ENCODE measurements at regions not wholly inside any gene's neighbourhood (a gene's known extent, or its start where the extent isn't known, plus 50 kb on each side); places are given as distances from the start of the nearest gene placed in this dataset.

DNA sequence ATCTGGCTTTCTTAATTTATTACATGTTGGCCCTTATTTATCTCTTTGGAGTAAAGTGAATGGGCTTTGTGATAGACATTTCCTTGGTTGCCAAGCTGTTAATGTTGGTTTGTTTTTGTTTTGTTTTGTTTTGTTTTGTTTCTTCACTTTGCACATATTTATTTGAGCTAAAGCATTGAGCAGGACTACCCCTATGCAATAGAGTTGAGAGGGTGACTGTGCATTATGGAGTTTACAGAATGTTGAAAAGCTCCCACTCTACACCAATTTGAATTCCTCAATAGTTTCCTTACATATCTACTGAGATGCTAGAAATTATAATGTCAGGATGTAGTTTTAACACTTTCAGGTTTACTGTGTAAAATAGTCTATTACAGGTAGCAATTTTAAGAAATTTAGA lies 462.8 kb upstream of the CBLB start:
- H3K27ac ChIP-seq: no peak overlapping the region
- TF ChIP-seq ZFX (IDR thresholded peaks at IDR 0.05): no peak
- TF ChIP-seq CTCF (conservative IDR thresholded peaks at IDR 0.05): no peak

DNA sequence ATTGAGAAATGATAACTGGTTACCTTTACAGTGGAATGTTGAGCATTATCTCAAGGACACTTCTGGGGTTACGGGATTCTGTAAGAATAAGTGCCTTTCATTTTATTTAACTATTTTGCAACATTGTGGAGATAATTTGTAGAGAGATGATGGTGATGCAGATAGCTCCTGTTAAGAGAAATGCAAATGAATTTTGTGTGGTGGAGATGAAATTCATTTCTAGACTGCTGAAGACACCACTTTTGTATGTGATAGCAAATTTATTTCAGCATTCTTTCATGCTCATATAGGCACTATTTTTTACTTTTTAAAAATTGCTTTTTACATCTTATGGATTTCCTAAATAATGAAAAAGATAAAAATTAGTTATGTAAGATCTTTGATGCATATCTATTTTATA lies 463.3 kb upstream of the CBLB start:
- H3K27ac ChIP-seq: no peak overlapping the region
- TF ChIP-seq ZFX (IDR thresholded peaks at IDR 0.05) (no peak), CTCF (conservative IDR thresholded peaks at IDR 0.05) (no peak)

DNA sequence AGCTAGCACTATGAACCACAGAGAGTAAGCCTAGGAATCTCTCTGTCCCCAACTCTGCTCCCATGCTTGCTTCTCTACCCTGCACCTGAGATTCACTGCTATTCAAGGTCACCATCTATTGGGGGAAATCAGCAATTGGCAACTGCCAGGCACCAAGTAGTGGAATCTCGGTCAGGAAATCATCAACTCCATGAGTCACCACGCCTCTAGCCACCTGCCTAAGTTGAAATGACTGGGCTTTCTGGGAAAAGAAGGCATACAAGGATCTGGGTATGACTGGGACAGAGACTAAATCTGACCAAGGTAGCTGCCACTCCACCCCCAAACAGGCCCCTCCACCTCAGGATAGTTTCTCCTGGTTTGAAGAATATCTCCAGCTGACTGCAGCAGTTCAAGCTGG lies 464.1 kb upstream of the CBLB start:
- no peak overlapping the region for H3K27ac ChIP-seq
- TF ChIP-seq ZFX (IDR thresholded peaks at IDR 0.05) (no peak), CTCF (conservative IDR thresholded peaks at IDR 0.05) (no peak)

GRCh38 chr3:106333911-106334618 lies 465.3 kb upstream of the CBLB start:
- TF ChIP-seq CTCF (conservative IDR thresholded peaks at IDR 0.05): no peak
- TF ChIP-seq ZFX (IDR thresholded peaks at IDR 0.05): no peak
- no peak overlapping the region for H3K27ac ChIP-seq

DNA sequence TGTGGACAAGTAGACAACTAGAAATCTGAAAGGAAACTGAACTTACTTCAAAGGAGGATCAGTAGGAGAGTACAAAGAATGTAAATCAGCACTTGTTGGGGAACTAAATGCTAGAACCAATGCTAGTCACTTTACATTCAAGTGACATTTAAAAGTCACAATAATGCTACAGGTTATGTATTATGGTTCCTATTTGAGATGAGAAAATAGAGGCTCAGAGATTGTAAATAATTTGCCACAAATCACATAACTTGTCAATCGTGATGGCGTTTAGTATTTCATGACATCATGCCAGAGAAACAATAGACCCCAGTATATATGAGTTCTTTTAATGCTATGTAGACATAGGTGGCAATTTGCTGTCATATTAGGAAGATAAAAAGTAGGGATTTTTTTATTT lies 467.8 kb upstream of the CBLB start:
- TF ChIP-seq ZFX (IDR thresholded peaks at IDR 0.05): no peak
- TF ChIP-seq CTCF (conservative IDR thresholded peaks at IDR 0.05): no peak
- no peak overlapping the region for H3K27ac ChIP-seq

GRCh38 chr3:106337116-106337515 lies 468.3 kb upstream of the CBLB start:
- no peak overlapping the region for H3K27ac ChIP-seq
- TF ChIP-seq ZFX (IDR thresholded peaks at IDR 0.05) (no peak), CTCF (conservative IDR thresholded peaks at IDR 0.05) (no peak)

GRCh38 chr3:106338582-106339214 lies 469.9 kb upstream of the CBLB start:
- no peak overlapping the region for H3K27ac ChIP-seq
- TF ChIP-seq ZFX (IDR thresholded peaks at IDR 0.05): no peak
- TF ChIP-seq CTCF (conservative IDR thresholded peaks at IDR 0.05): no peak
